Caco-2 (cell line): ENCODE measurements at regions not wholly inside any gene's neighbourhood (a gene's known extent, or its start where the extent isn't known, plus 50 kb on each side); places are given as distances from the start of the nearest gene placed in this dataset.

ENCODE experiments used
- BruUV-seq: library from RNA; stranded (reverse); fragments of 400-500 nt; replicated peaks from 2 replicates; lab custom pipeline; 2021; lab: Mats Ljungman, UMichigan
- CTCF ChIA-PET: fragments of 300-600 bp; sonication (Branson Sonifier 250); formaldehyde crosslinking; loops from one replicate; lab custom pipeline; 2022; ENCODE audit warnings: antibody characterized with exemption; lab: Charles Lee
- POLR2A ChIA-PET: fragments of 300-600 bp; sonication (Branson Sonifier 250); formaldehyde crosslinking; loops from one replicate; lab custom pipeline; 2022; ENCODE audit warnings: antibody characterized with exemption; lab: Charles Lee
- DNase-seq, 2 experiments: peaks; one replicate each; pipeline versions ENCODE4 v3.0.0 to v3.0.0-alpha.2; 2020 to 2022
- H3K27me3 ChIP-seq: replicated peaks from 2 replicates; pipeline ENCODE4 v1.6.0; 2011; ENCODE audit warnings: low read length; ENCODE audit not compliant: control insufficient read depth, insufficient read depth
- H3K36me3 ChIP-seq: 2 replicates; pipeline ENCODE4 v1.5.1; 2011; ENCODE audit warnings: low read length; ENCODE audit not compliant: control insufficient read depth, insufficient read depth
- H3K4me1 ChIP-seq: fragments of 250-450 bp; sonication (Bioruptor Pico); 2 replicates; pipeline ENCODE4 v1.5.1; 2020; ENCODE audit warnings: mild to moderate bottlenecking
- H3K4me3 ChIP-seq: 2 replicates; pipeline ENCODE4 v1.5.1; 2011; ENCODE audit warnings: low read depth, mild to moderate bottlenecking, control low read depth, low read length
- H3K9me3 ChIP-seq: fragments of 250-450 bp; sonication (Bioruptor Pico); 2 replicates; pipeline ENCODE4 v1.5.1; 2020; ENCODE audit warnings: mild to moderate bottlenecking, moderate library complexity
- H3K27ac Mint-ChIP-seq: one replicate; pipeline ENCODE4 v1.8.0; 2022; ENCODE audit warnings: mixed read lengths; ENCODE audit not compliant: unreplicated experiment
- H3K27me3 Mint-ChIP-seq: one replicate; pipeline ENCODE4 v1.8.0; 2022; ENCODE audit warnings: mixed read lengths; ENCODE audit not compliant: insufficient read depth, unreplicated experiment
- H3K36me3 Mint-ChIP-seq: one replicate; pipeline ENCODE4 v1.8.0; 2022; ENCODE audit warnings: mild to moderate bottlenecking, mixed read lengths; ENCODE audit not compliant: insufficient read depth, unreplicated experiment
- H3K4me1 Mint-ChIP-seq: one replicate; pipeline ENCODE4 v1.8.0; 2022; ENCODE audit warnings: low read depth, mixed read lengths; ENCODE audit not compliant: unreplicated experiment
- H3K4me3 Mint-ChIP-seq: one replicate; pipeline ENCODE4 v1.8.0; 2022; ENCODE audit warnings: mild to moderate bottlenecking, moderate library complexity, mixed read lengths; ENCODE audit not compliant: unreplicated experiment
- H3K9me3 Mint-ChIP-seq: one replicate; pipeline ENCODE4 v1.8.0; 2022; ENCODE audit warnings: mixed read lengths; ENCODE audit not compliant: unreplicated experiment
- CTCF ChIP-seq, 2 experiments: fragments of 200-600 bp in 1 of 2; IDR thresholded peaks; 1 replicate in 1 of 2; 2 replicates in 1 of 2; pipeline versions ENCODE4 v1.5.1 to v1.8.0; 2011 to 2022; ENCODE audit warnings: antibody characterized with exemption in 1 of 2, control low read depth in 1 of 2, inconsistent platforms in 1 of 2, low read depth in 1 of 2, low read length in 1 of 2, mild to moderate bottlenecking in 1 of 2, moderate library complexity in 1 of 2; ENCODE audit not compliant: insufficient read depth in 1 of 2, severe bottlenecking in 1 of 2, unreplicated experiment in 1 of 2
- intact Hi-C: fragments of 100-400 bp; cut with micrococcal nuclease; formaldehyde crosslinking; loops from one replicate; pipeline ENCODE4 v1.10.0; 2022; ENCODE audit not compliant: unreplicated experiment

- no peaks in the 10 kb centered on the region for H3K36me3 Mint-ChIP-seq
- H3K4me1 ChIP-seq: no peaks in the 10 kb centered on the region
- no peaks in the 10 kb centered on the region for H3K36me3 ChIP-seq
- peaks cover 4% of the 10 kb centered on the region for H3K27me3 Mint-ChIP-seq
- no peak overlapping the region for H3K4me3 Mint-ChIP-seq
- POLR2A ChIA-PET: no interaction called here
- no peaks in the 10 kb centered on the region for H3K4me1 Mint-ChIP-seq
- no peaks in the 10 kb centered on the region for H3K27me3 ChIP-seq
- intact Hi-C loops: no loop called here
- no peak overlapping the region for H3K4me3 ChIP-seq
- BruUV-seq: no TSS peak
- no peak for DNase-seq
- no peak for TF ChIP-seq CTCF (IDR thresholded peaks at IDR 0.05; ENCODE audit: insufficient read depth in 1 of 2, low read depth in 1 of 2, low read length in 1 of 2, severe bottlenecking in 1 of 2, unreplicated experiment in 1 of 2)
- H3K9me3 Mint-ChIP-seq: no peaks in the 10 kb centered on the region
- no peaks in the 10 kb centered on the region for H3K9me3 ChIP-seq
- CTCF ChIA-PET: no interaction called here
- H3K27ac Mint-ChIP-seq: no peak overlapping the region
Measured at GRCh38 chr12:31201382-31201781, 124.6 kb downstream of the SINHCAF start.

- intact Hi-C loops: no loop called here
- H3K9me3 ChIP-seq: no peaks in the 10 kb centered on the region
- Mint-ChIP-seq H3K4me3 (no peak overlapping the region), H3K27ac (no peak overlapping the region), H3K36me3 (no peaks in the 10 kb centered on the region), H3K9me3 (no peaks in the 10 kb centered on the region), H3K4me1 (no peaks in the 10 kb centered on the region), H3K27me3 (peaks cover 4% of the 10 kb centered on the region)
- ChIA-PET CTCF (interaction anchor here (0.6 kb wide), 1 partner anchor 460 kb away, joined by 4 read pairs; no protein-coding TSS in a partner anchor), POLR2A (no interaction called here)
- TF ChIP-seq CTCF (IDR thresholded peaks at IDR 0.05; ENCODE audit: insufficient read depth in 1 of 2, low read depth in 1 of 2, low read length in 1 of 2, severe bottlenecking in 1 of 2, unreplicated experiment in 1 of 2): no peak
- no peak overlapping the region for H3K4me3 ChIP-seq
- no peak for DNase-seq
- no peaks in the 10 kb centered on the region for H3K27me3 ChIP-seq
- H3K4me1 ChIP-seq: no peaks in the 10 kb centered on the region
- BruUV-seq: no TSS peak
- H3K36me3 ChIP-seq: no peaks in the 10 kb centered on the region
Measured at GRCh38 chr12:31203261-31203660, 122.7 kb downstream of the SINHCAF start.

- no peak for DNase-seq
- no peak overlapping the region for H3K27ac Mint-ChIP-seq
- no peaks in the 10 kb centered on the region for H3K36me3 ChIP-seq
- no peaks in the 10 kb centered on the region for H3K4me1 Mint-ChIP-seq
- peaks cover 6% of the 10 kb centered on the region for H3K27me3 Mint-ChIP-seq
- no peak overlapping the region for H3K4me3 ChIP-seq
- H3K4me3 Mint-ChIP-seq: no peak overlapping the region
- intact Hi-C loops: no loop called here
- no TSS peak for BruUV-seq
- ChIA-PET POLR2A (no interaction called here), CTCF (no interaction called here)
- no peak for TF ChIP-seq CTCF (IDR thresholded peaks at IDR 0.05; ENCODE audit: insufficient read depth in 1 of 2, low read depth in 1 of 2, low read length in 1 of 2, severe bottlenecking in 1 of 2, unreplicated experiment in 1 of 2)
- H3K9me3 Mint-ChIP-seq: no peaks in the 10 kb centered on the region
- no peaks in the 10 kb centered on the region for H3K27me3 ChIP-seq
- H3K9me3 ChIP-seq: no peaks in the 10 kb centered on the region
- H3K36me3 Mint-ChIP-seq: no peaks in the 10 kb centered on the region
- no peaks in the 10 kb centered on the region for H3K4me1 ChIP-seq
Measured at GRCh38 chr12:31205054-31205453, 120.9 kb downstream of the SINHCAF start.
